C4-2B (cell line): ENCODE measurements at regions not wholly inside any gene's neighbourhood (a gene's known extent, or its start where the extent isn't known, plus 50 kb on each side); places are given as distances from the start of the nearest gene placed in this dataset.
"Not testable (repeated sequence)": the region's sequence is repeated elsewhere in the genome, so short reads cannot be mapped to it uniquely, and the experiment has no call there.

Experiments
- H3K27ac ChIP-seq: fragments of 450-650 bp; 2 replicates; pipeline ENCODE4 v1.5.1; 2017
- CTCF ChIP-seq: fragments of 450-650 bp; conservative IDR thresholded peaks from 2 replicates; pipeline ENCODE4 v1.5.1; 2017; ENCODE audit warnings: mild to moderate bottlenecking
- ZFX ChIP-seq: fragments of 450-650 bp; IDR thresholded peaks from 2 replicates; pipeline ENCODE4 v1.6.1; 2017

- TF ChIP-seq CTCF (no peak), ZFX (no peak)
- no peak overlapping the region for H3K27ac ChIP-seq
Observed at GRCh38 chr10:80794994-80795393, 257.3 kb downstream of the SH2D4B start.

GRCh38 chr10:80805343-80806020 lies 267.8 kb downstream of the SH2D4B start:
- TF ChIP-seq CTCF (no peak), ZFX (no peak)
- H3K27ac ChIP-seq, result no peak overlapping the region

- TF ChIP-seq ZFX (no peak), CTCF (no peak)
Observed at GRCh38 chr10:80814147-80814652, 276.5 kb downstream of the SH2D4B start.

GRCh38 chr10:80829151-80829550 lies 291.4 kb downstream of the SH2D4B start:
- TF ChIP-seq CTCF, result no peak
- no peak for TF ChIP-seq ZFX
- H3K27ac ChIP-seq, result no peak overlapping the region

More at GRCh38 chr10:80814147-80814652, 276.5 kb downstream of the SH2D4B start:
- no peak overlapping the region for H3K27ac ChIP-seq

- H3K27ac ChIP-seq, result no peak overlapping the region
- TF ChIP-seq CTCF, result peak; percentile 61
- no peak for TF ChIP-seq ZFX
Observed at GRCh38 chr10:80829562-80829961, 291.9 kb downstream of the SH2D4B start.

GRCh38 chr10:80832693-80833092 lies 295.0 kb downstream of the SH2D4B start:
- H3K27ac ChIP-seq, result not testable (repeated sequence)

- no peak for TF ChIP-seq ZFX
- TF ChIP-seq CTCF, result peak; percentile 75
- no peak overlapping the region for H3K27ac ChIP-seq
Observed at GRCh38 chr10:80855348-80855971, 317.8 kb downstream of the SH2D4B start.
